HEK293 (cell line): ENCODE measurements at regions not wholly inside any gene's neighbourhood (a gene's known extent, or its start where the extent isn't known, plus 50 kb on each side); places are given as distances from the start of the nearest gene placed in this dataset.

Experiments used
- CTCF ChIA-PET: fragments of 350-600 bp; formaldehyde crosslinking; extraction: SDS; loops from one replicate; lab custom pipeline; 2021; ENCODE audit warnings: antibody characterized with exemption; lab: Yijun Ruan, JAX
- POLR2A ChIA-PET: fragments of 300-600 bp; formaldehyde crosslinking; extraction: SDS; loops from one replicate; lab custom pipeline; 2020; ENCODE audit warnings: antibody characterized with exemption, inconsistent platforms; lab: Yijun Ruan, JAX
- H3K27ac ChIP-seq: fragments of 200-500 bp; sonication (Bioruptor generic); 2 replicates; pipeline ENCODE4 v1.5.1; 2014; ENCODE audit warnings: low read depth, low read length, control low read depth, inconsistent platforms; ENCODE audit errors: extremely low read depth
- H3K36me3 ChIP-seq, 2 experiments: fragments of 200-500 bp in 1 of 2; sonication (Bioruptor generic) in 1 of 2; 1 replicate in 1 of 2; 2 replicates in 1 of 2; pipeline ENCODE4 v1.5.1; 2014 to 2017; ENCODE audit warnings: inconsistent platforms in 2 of 2, low read length in 2 of 2; ENCODE audit not compliant: control insufficient read depth in 2 of 2, insufficient read depth in 1 of 2
- H3K4me1 ChIP-seq: fragments of 200-500 bp; sonication (Bioruptor generic); 2 replicates; pipeline ENCODE4 v1.5.1; 2014; ENCODE audit warnings: mild to moderate bottlenecking, low read length, inconsistent platforms; ENCODE audit not compliant: control insufficient read depth, insufficient read depth
- H3K4me3 ChIP-seq: 2 replicates; pipeline ENCODE4 v1.5.1; 2011; ENCODE audit warnings: low read depth, mild to moderate bottlenecking, control low read depth, low read length, moderate library complexity
- H3K9me3 ChIP-seq: fragments of 200-500 bp; sonication (Bioruptor generic); 2 replicates; pipeline ENCODE4 v1.5.1; 2014; ENCODE audit warnings: low read depth, low read length, inconsistent platforms; ENCODE audit not compliant: control insufficient read depth, insufficient read depth
- BCL11B ChIP-seq: fragments of 450-650 bp; formaldehyde crosslinking; IDR thresholded peaks from 2 replicates; pipeline ENCODE4 v1.5.1; 2016; ENCODE audit warnings: low read depth, missing biosample characterization, missing genetic modification characterization
- RBAK ChIP-seq: fragments of 450-650 bp; formaldehyde crosslinking; IDR thresholded peaks from 2 replicates; pipeline ENCODE4 v1.5.1; 2016; ENCODE audit warnings: missing biosample characterization, missing genetic modification characterization
- SALL2 ChIP-seq: fragments of 450-650 bp; formaldehyde crosslinking; IDR thresholded peaks from 2 replicates; pipeline ENCODE4 v1.5.0; 2017; ENCODE audit warnings: missing biosample characterization, mild to moderate bottlenecking, missing genetic modification characterization, borderline replicate concordance
- ZBTB1 ChIP-seq: fragments of 450-650 bp; formaldehyde crosslinking; IDR thresholded peaks from 2 replicates; pipeline ENCODE4 v1.5.1; 2016; ENCODE audit warnings: missing biosample characterization, missing genetic modification characterization
- ZFP37 ChIP-seq: fragments of 450-650 bp; formaldehyde crosslinking; IDR thresholded peaks from 2 replicates; pipeline ENCODE4 v1.5.1; 2016; ENCODE audit warnings: missing biosample characterization, missing genetic modification characterization
- ZNF112 ChIP-seq: fragments of 450-650 bp; formaldehyde crosslinking; IDR thresholded peaks from 2 replicates; pipeline ENCODE4 v1.5.0; 2017; ENCODE audit warnings: missing biosample characterization, missing genetic modification characterization
- ZNF114 ChIP-seq: fragments of 450-650 bp; formaldehyde crosslinking; IDR thresholded peaks from 2 replicates; pipeline ENCODE4 v1.5.0; 2017; ENCODE audit warnings: missing biosample characterization, missing genetic modification characterization
- ZNF214 ChIP-seq: fragments of 450-650 bp; formaldehyde crosslinking; IDR thresholded peaks from 2 replicates; pipeline ENCODE4 v1.5.1; 2017; ENCODE audit warnings: missing biosample characterization, mild to moderate bottlenecking, missing genetic modification characterization, borderline replicate concordance
- ZNF274 ChIP-seq, 2 experiments: fragments of 200-500 bp in 1 of 2; fragments of 450-650 bp in 1 of 2; sonication (Bioruptor generic) in 1 of 2; formaldehyde crosslinking in 1 of 2; IDR thresholded peaks; 2 replicates each; pipeline versions ENCODE4 v1.5.1 to v1.6.1; 2014 to 2016; ENCODE audit warnings: borderline replicate concordance in 1 of 2, inconsistent platforms in 1 of 2, low read length in 1 of 2, missing biosample characterization in 1 of 2, missing genetic modification characterization in 1 of 2
- ZNF302 ChIP-seq: fragments of 450-650 bp; formaldehyde crosslinking; IDR thresholded peaks from 2 replicates; pipeline ENCODE4 v1.5.1; 2016; ENCODE audit warnings: missing biosample characterization, missing genetic modification characterization, low read depth
- ZNF324 ChIP-seq: fragments of 450-650 bp; formaldehyde crosslinking; IDR thresholded peaks from 2 replicates; pipeline ENCODE4 v1.5.1; 2016; ENCODE audit warnings: missing biosample characterization, missing genetic modification characterization
- ZNF548 ChIP-seq: fragments of 450-650 bp; formaldehyde crosslinking; IDR thresholded peaks from 2 replicates; pipeline ENCODE4 v1.5.1; 2016; ENCODE audit warnings: missing biosample characterization, missing genetic modification characterization
- ZNF560 ChIP-seq: fragments of 450-650 bp; formaldehyde crosslinking; IDR thresholded peaks from 2 replicates; pipeline ENCODE4 v1.5.1; 2017; ENCODE audit warnings: missing biosample characterization, missing genetic modification characterization, borderline replicate concordance
- ZNF600 ChIP-seq: fragments of 450-650 bp; formaldehyde crosslinking; IDR thresholded peaks from 2 replicates; pipeline ENCODE4 v1.5.1; 2016; ENCODE audit warnings: missing biosample characterization, missing genetic modification characterization
- ZNF701 ChIP-seq: fragments of 450-650 bp; formaldehyde crosslinking; IDR thresholded peaks from 2 replicates; pipeline ENCODE4 v1.5.1; 2016; ENCODE audit warnings: missing biosample characterization, missing genetic modification characterization
- ZNF76 ChIP-seq: fragments of 450-650 bp; formaldehyde crosslinking; IDR thresholded peaks from 2 replicates; pipeline ENCODE4; 2016; ENCODE audit warnings: low read depth, missing biosample characterization, missing genetic modification characterization, borderline replicate concordance
- ZNF768 ChIP-seq: fragments of 450-650 bp; formaldehyde crosslinking; IDR thresholded peaks from 2 replicates; pipeline ENCODE4 v1.5.1; 2018; ENCODE audit warnings: missing biosample characterization, mild to moderate bottlenecking, missing genetic modification characterization
- TF ChIP-seq, protein P1 (sequence below): fragments of 450-650 bp; formaldehyde crosslinking; IDR thresholded peaks from 2 replicates; pipeline ENCODE4 v1.5.1; 2016; ENCODE audit warnings: missing biosample characterization, missing genetic modification characterization, borderline replicate concordance
- TF ChIP-seq, protein P2 (sequence below): fragments of 450-650 bp; formaldehyde crosslinking; IDR thresholded peaks from 2 replicates; pipeline ENCODE4 v1.5.1; 2017; ENCODE audit warnings: missing biosample characterization, missing genetic modification characterization
- TF ChIP-seq, protein P3 (sequence below): fragments of 450-650 bp; formaldehyde crosslinking; IDR thresholded peaks from 2 replicates; pipeline ENCODE4 v1.5.1; 2016; ENCODE audit warnings: missing biosample characterization, missing genetic modification characterization
- TF ChIP-seq, protein P4 (sequence below): fragments of 450-650 bp; formaldehyde crosslinking; IDR thresholded peaks from 2 replicates; pipeline ENCODE4 v1.5.1; 2016; ENCODE audit warnings: missing biosample characterization, missing genetic modification characterization, borderline replicate concordance

DNA sequence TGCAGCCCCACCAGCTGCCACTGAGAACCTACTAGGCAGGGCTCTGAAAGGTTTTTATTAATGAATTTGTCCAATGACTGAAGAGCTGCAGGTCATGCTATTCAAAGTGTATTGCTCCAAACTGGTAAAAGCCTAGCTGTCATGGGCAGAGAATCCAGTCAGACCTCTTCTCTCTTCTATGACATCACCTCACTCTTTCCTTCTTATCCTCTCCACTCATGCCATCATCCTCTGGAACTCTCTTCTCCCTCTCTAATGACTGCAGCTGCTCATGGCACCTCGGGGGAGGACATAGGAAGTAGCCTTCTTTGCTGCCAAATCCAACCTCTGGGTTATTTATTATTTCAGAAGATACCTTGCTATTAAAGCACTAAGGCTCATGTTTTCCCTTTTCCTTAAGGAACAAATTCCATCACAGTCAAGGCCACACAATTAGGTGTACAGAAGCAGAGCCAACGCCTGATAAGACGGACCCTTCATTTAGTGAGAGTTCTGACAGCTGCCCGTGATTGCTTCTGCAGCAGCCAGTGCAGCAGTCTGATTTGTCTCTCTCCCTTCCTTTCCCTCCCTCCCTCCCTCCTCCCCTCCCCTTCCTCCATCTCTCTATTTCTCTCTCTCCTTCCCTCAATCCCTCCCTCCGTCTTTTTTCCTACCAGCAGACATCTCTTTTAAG is 87.0 kb upstream of the ONECUT1 start:
- POLR2A ChIA-PET, result no interaction called here
- Histone ChIP-seq H3K4me3 (no peak overlapping the region), H3K27ac (no peak overlapping the region), H3K9me3 (no peaks in the 10 kb centered on the region), H3K36me3 (no peaks in the 10 kb centered on the region), H3K4me1 (no peaks in the 10 kb centered on the region)
- TF ChIP-seq, protein P1, sequence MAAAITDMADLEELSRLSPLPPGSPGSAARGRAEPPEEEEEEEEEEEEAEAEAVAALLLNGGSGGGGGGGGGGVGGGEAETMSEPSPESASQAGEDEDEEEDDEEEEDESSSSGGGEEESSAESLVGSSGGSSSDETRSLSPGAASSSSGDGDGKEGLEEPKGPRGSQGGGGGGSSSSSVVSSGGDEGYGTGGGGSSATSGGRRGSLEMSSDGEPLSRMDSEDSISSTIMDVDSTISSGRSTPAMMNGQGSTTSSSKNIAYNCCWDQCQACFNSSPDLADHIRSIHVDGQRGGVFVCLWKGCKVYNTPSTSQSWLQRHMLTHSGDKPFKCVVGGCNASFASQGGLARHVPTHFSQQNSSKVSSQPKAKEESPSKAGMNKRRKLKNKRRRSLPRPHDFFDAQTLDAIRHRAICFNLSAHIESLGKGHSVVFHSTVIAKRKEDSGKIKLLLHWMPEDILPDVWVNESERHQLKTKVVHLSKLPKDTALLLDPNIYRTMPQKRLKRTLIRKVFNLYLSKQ (tag by site-specific recombination), result no peak
- TF ChIP-seq ZNF600 (no peak), ZNF701 (no peak), ZNF114 (tag by site-specific recombination) (no peak), ZFP37 (tag by site-specific recombination) (no peak), ZNF274 (IDR thresholded peaks at IDR 0.05; ENCODE audit: low read length) (no peak), ZNF274 (tag by site-specific recombination; IDR thresholded peaks at IDR 0.05; ENCODE audit: borderline replicate concordance) (no peak), ZNF112 (tag by site-specific recombination) (no peak), SALL2 (tag by site-specific recombination) (no peak), ZNF548 (no peak), BCL11B (no peak)
- TF ChIP-seq, protein P2, sequence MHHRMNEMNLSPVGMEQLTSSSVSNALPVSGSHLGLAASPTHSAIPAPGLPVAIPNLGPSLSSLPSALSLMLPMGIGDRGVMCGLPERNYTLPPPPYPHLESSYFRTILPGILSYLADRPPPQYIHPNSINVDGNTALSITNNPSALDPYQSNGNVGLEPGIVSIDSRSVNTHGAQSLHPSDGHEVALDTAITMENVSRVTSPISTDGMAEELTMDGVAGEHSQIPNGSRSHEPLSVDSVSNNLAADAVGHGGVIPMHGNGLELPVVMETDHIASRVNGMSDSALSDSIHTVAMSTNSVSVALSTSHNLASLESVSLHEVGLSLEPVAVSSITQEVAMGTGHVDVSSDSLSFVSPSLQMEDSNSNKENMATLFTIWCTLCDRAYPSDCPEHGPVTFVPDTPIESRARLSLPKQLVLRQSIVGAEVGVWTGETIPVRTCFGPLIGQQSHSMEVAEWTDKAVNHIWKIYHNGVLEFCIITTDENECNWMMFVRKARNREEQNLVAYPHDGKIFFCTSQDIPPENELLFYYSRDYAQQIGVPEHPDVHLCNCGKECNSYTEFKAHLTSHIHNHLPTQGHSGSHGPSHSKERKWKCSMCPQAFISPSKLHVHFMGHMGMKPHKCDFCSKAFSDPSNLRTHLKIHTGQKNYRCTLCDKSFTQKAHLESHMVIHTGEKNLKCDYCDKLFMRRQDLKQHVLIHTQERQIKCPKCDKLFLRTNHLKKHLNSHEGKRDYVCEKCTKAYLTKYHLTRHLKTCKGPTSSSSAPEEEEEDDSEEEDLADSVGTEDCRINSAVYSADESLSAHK, result no peak
- TF ChIP-seq, protein P3, sequence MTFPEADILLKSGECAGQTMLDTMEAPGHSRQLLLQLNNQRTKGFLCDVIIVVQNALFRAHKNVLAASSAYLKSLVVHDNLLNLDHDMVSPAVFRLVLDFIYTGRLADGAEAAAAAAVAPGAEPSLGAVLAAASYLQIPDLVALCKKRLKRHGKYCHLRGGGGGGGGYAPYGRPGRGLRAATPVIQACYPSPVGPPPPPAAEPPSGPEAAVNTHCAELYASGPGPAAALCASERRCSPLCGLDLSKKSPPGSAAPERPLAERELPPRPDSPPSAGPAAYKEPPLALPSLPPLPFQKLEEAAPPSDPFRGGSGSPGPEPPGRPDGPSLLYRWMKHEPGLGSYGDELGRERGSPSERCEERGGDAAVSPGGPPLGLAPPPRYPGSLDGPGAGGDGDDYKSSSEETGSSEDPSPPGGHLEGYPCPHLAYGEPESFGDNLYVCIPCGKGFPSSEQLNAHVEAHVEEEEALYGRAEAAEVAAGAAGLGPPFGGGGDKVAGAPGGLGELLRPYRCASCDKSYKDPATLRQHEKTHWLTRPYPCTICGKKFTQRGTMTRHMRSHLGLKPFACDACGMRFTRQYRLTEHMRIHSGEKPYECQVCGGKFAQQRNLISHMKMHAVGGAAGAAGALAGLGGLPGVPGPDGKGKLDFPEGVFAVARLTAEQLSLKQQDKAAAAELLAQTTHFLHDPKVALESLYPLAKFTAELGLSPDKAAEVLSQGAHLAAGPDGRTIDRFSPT (tag by site-specific recombination), result no peak
- CTCF ChIA-PET, result no interaction called here

DNA sequence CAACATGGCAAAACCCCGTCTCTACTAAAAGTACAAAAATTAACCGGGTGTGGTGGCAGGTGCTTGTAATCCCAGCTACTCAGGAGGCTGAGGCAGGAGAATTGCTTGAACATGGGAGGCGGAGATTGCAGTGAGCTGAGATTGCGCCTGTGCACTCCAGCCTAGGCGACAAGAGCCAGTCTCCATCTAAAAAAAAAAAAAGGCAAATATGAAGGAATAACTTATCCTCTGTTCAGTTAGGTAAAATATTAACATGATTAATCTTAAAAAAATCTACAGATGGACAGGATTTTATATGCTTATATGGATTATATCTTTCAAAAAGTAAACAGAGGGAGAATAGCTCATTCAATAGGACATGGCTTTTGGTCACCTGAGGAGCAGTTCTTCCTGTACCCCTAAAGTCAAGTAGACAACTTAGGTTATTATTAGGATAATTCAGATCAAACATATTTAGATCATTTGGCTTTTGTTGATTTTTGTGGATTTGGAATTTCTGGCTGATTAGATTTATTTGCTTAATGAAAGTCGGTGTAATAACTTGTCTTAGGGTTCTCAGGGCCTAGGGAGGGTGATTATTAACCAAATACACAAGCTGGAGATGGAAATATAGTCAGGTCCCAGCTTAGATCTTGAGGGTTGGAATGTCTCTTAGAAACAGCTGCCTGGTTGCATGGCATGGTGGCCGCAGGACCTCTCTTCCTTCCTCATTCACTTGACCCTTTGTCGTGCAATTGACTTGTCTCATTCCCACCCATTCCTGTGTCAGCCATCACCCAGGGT is 82.1 kb upstream of the ONECUT1 start:
- POLR2A ChIA-PET, result no interaction called here
- CTCF ChIA-PET, result no interaction called here
- Histone ChIP-seq H3K36me3 (no peaks in the 10 kb centered on the region), H3K27ac (no peak overlapping the region), H3K4me1 (no peaks in the 10 kb centered on the region), H3K4me3 (no peak overlapping the region), H3K9me3 (no peaks in the 10 kb centered on the region)
- no peak for TF ChIP-seq RBAK (tag by site-specific recombination)
- no peak for TF ChIP-seq ZBTB1 (tag by site-specific recombination)
- TF ChIP-seq, protein P4, sequence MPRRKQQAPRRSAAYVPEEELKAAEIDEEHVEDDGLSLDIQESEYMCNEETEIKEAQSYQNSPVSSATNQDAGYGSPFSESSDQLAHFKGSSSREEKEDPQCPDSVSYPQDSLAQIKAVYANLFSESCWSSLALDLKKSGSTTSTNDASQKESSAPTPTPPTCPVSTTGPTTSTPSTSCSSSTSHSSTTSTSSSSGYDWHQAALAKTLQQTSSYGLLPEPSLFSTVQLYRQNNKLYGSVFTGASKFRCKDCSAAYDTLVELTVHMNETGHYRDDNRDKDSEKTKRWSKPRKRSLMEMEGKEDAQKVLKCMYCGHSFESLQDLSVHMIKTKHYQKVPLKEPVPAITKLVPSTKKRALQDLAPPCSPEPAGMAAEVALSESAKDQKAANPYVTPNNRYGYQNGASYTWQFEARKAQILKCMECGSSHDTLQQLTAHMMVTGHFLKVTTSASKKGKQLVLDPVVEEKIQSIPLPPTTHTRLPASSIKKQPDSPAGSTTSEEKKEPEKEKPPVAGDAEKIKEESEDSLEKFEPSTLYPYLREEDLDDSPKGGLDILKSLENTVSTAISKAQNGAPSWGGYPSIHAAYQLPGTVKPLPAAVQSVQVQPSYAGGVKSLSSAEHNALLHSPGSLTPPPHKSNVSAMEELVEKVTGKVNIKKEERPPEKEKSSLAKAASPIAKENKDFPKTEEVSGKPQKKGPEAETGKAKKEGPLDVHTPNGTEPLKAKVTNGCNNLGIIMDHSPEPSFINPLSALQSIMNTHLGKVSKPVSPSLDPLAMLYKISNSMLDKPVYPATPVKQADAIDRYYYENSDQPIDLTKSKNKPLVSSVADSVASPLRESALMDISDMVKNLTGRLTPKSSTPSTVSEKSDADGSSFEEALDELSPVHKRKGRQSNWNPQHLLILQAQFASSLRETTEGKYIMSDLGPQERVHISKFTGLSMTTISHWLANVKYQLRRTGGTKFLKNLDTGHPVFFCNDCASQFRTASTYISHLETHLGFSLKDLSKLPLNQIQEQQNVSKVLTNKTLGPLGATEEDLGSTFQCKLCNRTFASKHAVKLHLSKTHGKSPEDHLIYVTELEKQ (tag by site-specific recombination), result no peak
- no peak for TF ChIP-seq ZNF214 (tag by site-specific recombination)
- TF ChIP-seq ZNF324 (tag by site-specific recombination), result no peak
- TF ChIP-seq, protein P3 (tag by site-specific recombination), result no peak
- TF ChIP-seq ZNF76, result no peak
- TF ChIP-seq ZNF302 (tag by site-specific recombination), result no peak
- no peak for TF ChIP-seq ZNF560 (tag by site-specific recombination)
- no peak for TF ChIP-seq ZNF768 (tag by site-specific recombination)
